ENCODE measurements at regions not wholly inside any gene's neighbourhood (a gene's known extent, or its start where the extent isn't known, plus 50 kb on each side); places are given as distances from the start of the nearest gene placed in this dataset.

- ChIA-PET CTCF (no interaction called here), POLR2A (interaction anchor here (0.7 kb wide), 1 partner anchor 392 kb away, joined by 3 read pairs; no protein-coding TSS in a partner anchor)
- DNase-seq (ENCODE audit: low read depth, low spot score) = no peak
- no peak for TF ChIP-seq CTCF (IDR thresholded peaks at IDR 0.05; ENCODE audit: insufficient read depth, low read length, missing control alignments)
- no peak overlapping the region for H3K4me3 ChIP-seq (ENCODE audit: low read depth, low read length)
Measured at GRCh38 chr2:177056481-177056929, 156.1 kb upstream of the HNRNPA3 start.

- DNase-seq (ENCODE audit: low read depth, low spot score) = no peak
- no peak overlapping the region for H3K4me3 ChIP-seq (ENCODE audit: low read depth, low read length)
- no peak for TF ChIP-seq CTCF (IDR thresholded peaks at IDR 0.05; ENCODE audit: insufficient read depth, low read length, missing control alignments)
- ChIA-PET CTCF (no interaction called here), POLR2A (no interaction called here)
Measured at GRCh38 chr2:177058747-177059146, 153.8 kb upstream of the HNRNPA3 start.

GRCh38 chr2:177059293-177059692 lies 153.3 kb upstream of the HNRNPA3 start:
- no peak overlapping the region for H3K4me3 ChIP-seq (ENCODE audit: low read depth, low read length)
- ChIA-PET CTCF (no interaction called here), POLR2A (no interaction called here)
- DNase-seq (ENCODE audit: low read depth, low spot score) = no peak
- TF ChIP-seq CTCF (IDR thresholded peaks at IDR 0.05; ENCODE audit: insufficient read depth, low read length, missing control alignments) = no peak

- ChIA-PET POLR2A (no interaction called here), CTCF (no interaction called here)
- DNase-seq (ENCODE audit: low read depth, low spot score) = no peak
- no peak overlapping the region for H3K4me3 ChIP-seq (ENCODE audit: low read depth, low read length)
- no peak for TF ChIP-seq CTCF (IDR thresholded peaks at IDR 0.05; ENCODE audit: insufficient read depth, low read length, missing control alignments)
Measured at GRCh38 chr2:177063331-177063730, 149.3 kb upstream of the HNRNPA3 start.

- no peak for DNase-seq (ENCODE audit: low read depth, low spot score)
- no peak overlapping the region for H3K4me3 ChIP-seq (ENCODE audit: low read depth, low read length)
- POLR2A ChIA-PET = no interaction called here
- no peak for TF ChIP-seq CTCF (IDR thresholded peaks at IDR 0.05; ENCODE audit: insufficient read depth, low read length, missing control alignments)
- CTCF ChIA-PET = interaction anchor here (0.7 kb wide), 1 partner anchor 11 kb away, joined by 3 read pairs; no protein-coding TSS in a partner anchor
Measured at GRCh38 chr2:177064422-177064821, 148.2 kb upstream of the HNRNPA3 start.

GRCh38 chr2:177068967-177069366 lies 143.6 kb upstream of the HNRNPA3 start:
- TF ChIP-seq CTCF (IDR thresholded peaks at IDR 0.05; ENCODE audit: insufficient read depth, low read length, missing control alignments) = no peak
- DNase-seq (ENCODE audit: low read depth, low spot score) = no peak
- POLR2A ChIA-PET = no interaction called here
- CTCF ChIA-PET = no interaction called here
- no peak overlapping the region for H3K4me3 ChIP-seq (ENCODE audit: low read depth, low read length)

Measured in AG04449 (cell line).